GM19467 (cell line): ENCODE measurements at regions not wholly inside any gene's neighbourhood (a gene's known extent, or its start where the extent isn't known, plus 50 kb on each side); places are given as distances from the start of the nearest gene placed in this dataset.

Source experiments
- ATAC-seq: cut with Tn5 transposase; IDR thresholded peaks from one replicate; pipeline ENCODE4 v1.9.1; 2021; ENCODE audit warnings: mild to moderate bottlenecking, moderate library complexity; ENCODE audit not compliant: unreplicated experiment

GRCh38 chr20:23254505-23254904, 96.1 kb upstream of the NXT1 start:
- no peak for ATAC-seq

DNA sequence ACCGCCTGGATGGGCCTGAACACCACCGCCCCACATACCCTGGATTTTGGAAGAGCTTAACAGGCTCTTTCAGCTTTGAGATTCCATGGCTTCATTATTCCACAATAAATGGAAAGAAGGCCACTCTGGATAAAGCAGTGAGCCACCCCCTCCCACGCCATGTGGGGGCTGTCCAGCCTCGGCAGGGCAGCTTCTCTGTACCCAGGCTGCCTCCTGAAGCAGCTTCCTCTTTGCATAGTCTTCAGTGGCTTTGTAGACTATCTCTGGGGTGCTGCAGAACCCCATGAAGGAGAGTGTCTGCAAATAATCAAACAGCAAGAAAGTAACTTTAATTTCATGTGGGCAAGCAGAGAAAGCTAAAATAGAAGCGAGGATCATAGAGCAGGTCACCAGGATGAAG, 96.6 kb upstream of the NXT1 start:
- ATAC-seq: no peak

DNA sequence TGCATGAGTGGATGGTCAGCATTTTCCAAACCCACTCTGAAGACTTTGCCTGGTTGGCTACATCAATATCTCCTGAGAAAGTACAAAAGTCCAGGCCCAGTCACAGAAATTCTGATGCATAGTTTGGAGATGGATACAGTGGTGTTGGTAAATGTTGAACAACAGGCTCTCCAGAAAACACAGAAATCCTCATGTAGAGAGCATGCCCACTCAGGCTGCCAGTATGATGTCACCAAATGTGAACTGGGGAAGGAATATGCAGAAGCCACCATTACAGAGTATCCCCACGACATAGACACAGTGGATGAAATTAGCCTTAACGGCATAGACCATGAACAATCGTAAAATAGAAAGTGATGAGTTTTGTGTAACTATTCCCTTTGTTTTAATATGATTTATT, 97.1 kb upstream of the NXT1 start:
- no peak for ATAC-seq

- ATAC-seq: no peak
Measured at GRCh38 chr20:23251779-23252178, 98.8 kb upstream of the NXT1 start.

GRCh38 chr20:23249541-23249940, 101.0 kb upstream of the NXT1 start:
- no peak for ATAC-seq

- ATAC-seq: no peak
Measured at GRCh38 chr20:23248461-23248882, 102.1 kb upstream of the NXT1 start.

GRCh38 chr20:23246717-23247664, 103.6 kb upstream of the NXT1 start:
- no peak for ATAC-seq

- ATAC-seq: peak; percentile 76
Measured at GRCh38 chr20:23245553-23246181, 104.9 kb upstream of the NXT1 start.

DNA sequence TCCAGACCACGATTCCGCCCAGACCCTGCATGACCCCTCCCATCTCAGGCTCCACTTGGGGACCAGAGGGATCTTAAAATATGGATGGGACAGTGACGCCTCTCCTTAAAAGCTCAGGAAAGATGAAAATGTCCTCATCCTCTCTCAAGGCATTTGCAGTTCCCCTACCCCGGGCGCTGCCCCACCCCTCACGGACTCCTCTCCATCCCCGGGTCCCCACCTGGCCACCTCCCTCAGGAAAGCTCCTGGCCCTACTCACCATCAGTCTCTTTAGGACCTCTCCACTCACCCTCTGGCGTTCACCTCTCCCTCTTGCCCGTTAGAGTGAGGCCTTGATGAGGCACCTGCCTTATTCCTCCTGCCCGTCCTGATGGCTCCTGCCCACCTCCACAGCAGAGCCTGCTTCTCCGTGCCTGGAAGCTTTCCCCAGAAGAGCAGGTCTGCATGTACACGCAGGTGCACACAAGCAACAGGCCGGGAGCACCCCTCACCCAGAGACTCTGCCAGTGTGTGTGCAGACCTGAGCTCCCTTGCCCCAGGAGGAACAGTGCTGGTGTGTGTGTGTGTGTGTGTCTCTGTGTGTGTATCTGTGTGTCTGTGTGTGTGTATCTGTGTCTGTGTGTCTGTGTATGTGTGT, 105.6 kb upstream of the NXT1 start:
- ATAC-seq: no peak

- ATAC-seq: no peak
Measured at GRCh38 chr20:23244156-23244915, 106.3 kb upstream of the NXT1 start.

- ATAC-seq: no peak
Measured at GRCh38 chr20:23243791-23244155, 106.8 kb upstream of the NXT1 start.

- ATAC-seq: no peak
Measured at GRCh38 chr20:23242556-23243180, 107.9 kb upstream of the NXT1 start.

DNA sequence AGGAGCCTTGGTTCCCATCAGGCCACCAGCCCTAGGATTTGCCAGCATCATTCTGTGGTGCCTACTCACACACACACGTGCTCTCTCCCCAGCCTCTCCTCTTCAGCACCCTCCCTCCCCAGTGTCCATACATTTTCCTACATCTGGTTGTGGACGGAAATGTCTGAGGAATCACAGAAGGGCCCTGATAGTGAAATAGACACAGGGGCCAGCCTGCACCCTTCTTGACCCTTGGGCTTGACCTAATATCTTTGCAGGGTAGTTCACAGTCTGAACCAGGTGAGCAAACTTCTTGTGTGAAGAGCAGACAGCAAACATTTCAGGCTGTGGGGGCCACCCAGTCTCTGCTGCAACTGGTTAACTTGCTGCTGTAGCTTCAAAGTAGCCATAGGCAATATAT, 108.5 kb upstream of the NXT1 start:
- ATAC-seq: no peak

- ATAC-seq: no peak
Measured at GRCh38 chr20:23241416-23241815, 109.2 kb upstream of the NXT1 start.

DNA sequence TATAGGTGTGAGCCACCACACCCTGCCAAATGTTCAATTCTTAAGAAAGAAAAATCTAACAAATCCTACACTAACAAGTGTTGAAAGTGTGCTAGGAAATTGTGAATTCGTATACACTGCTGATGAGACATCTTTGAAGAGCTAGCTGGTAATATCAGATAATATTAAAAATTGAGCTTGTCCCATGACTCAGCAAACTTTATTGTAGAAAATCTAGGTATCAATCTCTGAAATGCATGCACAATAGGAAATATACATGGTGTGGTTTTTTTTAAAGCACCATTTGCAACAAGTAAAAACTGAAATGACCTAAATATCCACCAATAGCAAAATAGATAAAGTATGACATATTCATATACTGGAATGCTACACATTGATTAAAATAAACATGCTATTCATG, 110.1 kb upstream of the NXT1 start:
- ATAC-seq: no peak

- ATAC-seq: no peak
Measured at GRCh38 chr20:23237201-23237600, 113.4 kb upstream of the NXT1 start.

DNA sequence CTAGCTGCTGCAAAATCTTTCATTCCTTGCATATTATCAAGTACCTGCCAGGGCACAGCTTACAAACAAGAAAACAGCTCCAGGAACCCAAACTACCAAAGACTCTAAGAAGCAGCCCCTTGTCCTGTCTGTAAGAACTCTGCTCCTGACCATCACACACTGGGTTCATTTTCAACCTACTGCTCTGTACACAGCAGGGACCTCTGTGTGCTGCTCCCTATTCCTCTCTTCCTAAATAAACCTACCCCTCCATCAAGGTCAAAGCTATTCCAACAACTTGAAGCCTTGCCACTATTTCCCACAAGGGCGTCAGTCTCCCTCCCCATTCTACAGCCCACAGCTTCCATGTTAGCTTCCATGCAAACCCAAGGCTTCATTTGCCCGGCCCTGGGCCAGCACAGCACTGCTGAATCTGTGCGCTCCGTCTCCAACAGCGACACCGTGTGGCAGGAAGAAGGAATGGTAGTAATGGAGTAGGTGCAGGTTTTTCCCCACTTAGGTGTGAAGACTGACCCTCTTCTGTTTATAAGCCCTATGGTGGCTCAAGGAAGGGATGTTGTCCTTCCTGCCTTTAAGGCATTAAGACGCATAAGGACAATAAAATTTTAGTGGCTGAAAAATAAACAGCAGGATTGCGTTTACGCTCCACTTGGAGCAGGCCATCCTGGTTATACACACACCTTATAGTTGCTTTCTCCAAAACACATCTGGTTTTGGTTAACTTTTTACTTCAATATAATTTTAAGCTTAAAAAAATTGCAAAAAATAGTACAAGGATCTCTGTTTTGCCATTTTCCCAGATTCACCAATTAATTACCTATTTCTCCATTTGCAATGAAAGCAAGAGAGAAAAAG, 115.2 kb upstream of the NXT1 start:
- no peak for ATAC-seq

GRCh38 chr20:23234311-23235078, 116.1 kb upstream of the NXT1 start:
- no peak for ATAC-seq

- ATAC-seq: no peak
Measured at GRCh38 chr20:23233341-23233740, 117.2 kb upstream of the NXT1 start.
